Esophagus squamous epithelium (tissue), 4 donors: ENCODE measurements at regions not wholly inside any gene's neighbourhood (a gene's known extent, or its start where the extent isn't known, plus 50 kb on each side); places are given as distances from the start of the nearest gene placed in this dataset.

ENCODE experiments used
- CTCF ChIP-seq, 6 experiments: fragments of 450-650 bp in 4 of 6; fragments of 200-600 bp in 2 of 6; sonication (generic) in 2 of 6; IDR thresholded peaks; one replicate each; pipeline ENCODE4 v1.5.1; 2016 to 2019; ENCODE audit warnings: antibody characterized with exemption in 6 of 6, mild to moderate bottlenecking in 4 of 6, moderate library complexity in 4 of 6
- POLR2A ChIP-seq, 4 donors: fragments of 450-650 bp; IDR thresholded peaks; one replicate each; pipeline ENCODE4 v1.6.1; 2017; ENCODE audit warnings: antibody characterized with exemption in 4 of 4, mild to moderate bottlenecking in 4 of 4, moderate library complexity in 3 of 4

GRCh38 chr21:15255261-15255660 is 190.5 kb upstream of the NRIP1 start:
- no peak for TF ChIP-seq CTCF (IDR thresholded peaks at IDR 0.05)
- no peak for TF ChIP-seq POLR2A (IDR thresholded peaks at IDR 0.05)
